NCI-H526 treated with DMSO at 0.1 percent for 48 hours (cell line): ENCODE measurements at regions not wholly inside any gene's neighbourhood (a gene's known extent, or its start where the extent isn't known, plus 50 kb on each side); places are given as distances from the start of the nearest gene placed in this dataset.
"Not testable (repeated sequence)": the region's sequence is repeated elsewhere in the genome, so short reads cannot be mapped to it uniquely, and the experiment has no call there.

Experiments
- DNase-seq: peaks from one replicate; lab custom pipeline; 2025; lab: John Stamatoyannopoulos, UW

GRCh38 chr18:78410094-78410786 is 569.4 kb upstream of the SALL3 start:
- DNase-seq = no peak

DNA sequence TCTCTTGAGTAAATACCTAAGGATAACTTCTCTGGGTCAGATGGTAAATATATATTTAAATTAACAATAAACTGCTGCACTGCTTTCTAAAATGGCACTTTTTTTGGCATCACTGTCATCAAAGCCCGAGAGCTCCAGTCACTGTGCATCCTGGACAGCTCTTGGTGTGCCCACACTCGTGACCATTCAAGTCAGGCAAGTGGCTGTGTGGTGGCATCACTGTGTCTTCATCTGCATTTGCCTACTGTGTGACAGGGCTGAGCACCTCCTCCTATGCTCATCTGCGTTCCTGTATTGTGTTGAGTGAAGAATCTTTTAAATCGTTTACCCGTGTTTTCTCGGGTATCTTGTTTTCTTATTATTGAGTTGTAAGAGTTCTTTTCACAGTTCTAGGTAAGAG is 568.1 kb upstream of the SALL3 start:
- no peak for DNase-seq

- no peak for DNase-seq
Measured at GRCh38 chr18:78414302-78414701, 565.3 kb upstream of the SALL3 start.

- DNase-seq = no peak
Measured at GRCh38 chr18:78416853-78417252, 562.8 kb upstream of the SALL3 start.

GRCh38 chr18:78418379-78418778 is 561.2 kb upstream of the SALL3 start:
- DNase-seq = no peak

DNA sequence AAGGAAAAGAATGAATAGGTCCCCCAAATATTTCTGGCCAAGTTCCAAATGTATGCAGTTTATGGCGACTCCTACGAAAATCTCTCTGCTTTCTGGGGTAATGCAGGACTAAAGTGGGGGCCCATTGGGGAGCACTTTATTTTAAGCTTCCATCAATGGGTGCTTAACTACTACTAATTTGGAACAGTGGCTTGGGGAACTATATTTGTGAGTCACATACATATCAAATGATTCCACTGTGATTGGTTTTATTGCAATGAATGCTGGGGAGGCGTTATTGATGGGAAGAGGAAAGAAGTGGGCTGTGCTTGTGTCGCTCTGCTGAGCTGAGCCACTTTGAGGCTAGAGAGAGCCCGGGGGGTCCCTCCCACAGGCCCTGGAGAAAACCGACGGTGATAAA is 560.4 kb upstream of the SALL3 start:
- no peak for DNase-seq

GRCh38 chr18:78420116-78420515 is 559.5 kb upstream of the SALL3 start:
- DNase-seq = no peak

DNA sequence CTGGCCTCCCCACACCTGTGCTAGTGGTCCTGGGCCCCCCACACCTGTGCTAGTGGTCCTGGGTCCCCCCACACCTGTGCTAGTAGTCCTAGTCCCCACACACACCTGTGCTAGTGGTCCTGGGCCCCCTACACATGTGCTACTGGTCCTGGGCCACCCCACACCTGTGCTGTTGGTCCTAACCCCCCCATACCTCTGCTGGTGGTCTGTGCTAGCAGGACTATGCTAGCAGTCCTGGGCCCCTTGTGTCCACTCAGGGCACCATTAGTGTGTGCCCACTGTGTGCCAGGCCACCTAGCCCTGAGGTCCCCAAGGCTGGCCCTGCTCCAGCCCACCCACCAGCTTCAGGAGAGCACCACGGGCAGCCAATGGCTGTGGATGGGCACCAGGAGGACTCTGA is 558.2 kb upstream of the SALL3 start:
- no peak for DNase-seq

DNA sequence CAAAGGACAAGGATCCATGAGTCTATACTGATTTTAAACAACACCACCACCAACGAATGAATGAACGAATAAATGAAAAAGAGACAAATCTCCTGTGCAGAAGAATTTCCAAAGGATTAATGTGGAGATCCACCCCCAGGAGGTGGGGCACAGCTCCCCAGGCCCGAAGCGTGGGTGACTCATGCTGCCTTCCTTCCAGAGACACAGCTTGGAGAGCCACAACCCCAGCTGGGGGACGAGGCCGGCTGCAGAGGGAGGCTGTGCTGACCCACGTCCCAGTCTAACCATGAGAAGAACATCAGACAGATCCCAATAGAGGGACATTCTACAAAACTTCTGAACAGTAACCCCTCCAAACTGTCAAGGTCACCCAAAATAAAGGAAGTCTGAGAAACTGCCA is 557.3 kb upstream of the SALL3 start:
- no peak for DNase-seq

DNA sequence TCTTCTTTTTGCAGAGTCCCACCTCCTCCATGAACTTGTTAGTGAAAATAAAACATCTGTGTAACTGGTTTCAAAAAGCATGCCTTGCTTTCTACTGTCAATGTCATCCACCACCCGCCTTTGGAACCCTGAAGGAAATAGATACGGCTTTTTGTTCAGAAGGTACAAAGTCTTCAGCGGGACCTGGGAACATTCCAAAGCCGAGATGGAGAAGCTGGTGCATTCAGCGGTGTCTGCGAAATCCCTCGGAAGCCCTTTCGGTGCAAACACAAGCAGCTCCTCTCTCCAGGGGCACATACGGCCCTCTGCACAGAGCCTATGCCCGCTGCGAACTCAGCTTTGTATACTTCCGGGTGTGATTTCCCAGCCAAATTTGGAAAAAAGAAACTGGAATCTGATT is 555.8 kb upstream of the SALL3 start:
- DNase-seq = no peak

DNA sequence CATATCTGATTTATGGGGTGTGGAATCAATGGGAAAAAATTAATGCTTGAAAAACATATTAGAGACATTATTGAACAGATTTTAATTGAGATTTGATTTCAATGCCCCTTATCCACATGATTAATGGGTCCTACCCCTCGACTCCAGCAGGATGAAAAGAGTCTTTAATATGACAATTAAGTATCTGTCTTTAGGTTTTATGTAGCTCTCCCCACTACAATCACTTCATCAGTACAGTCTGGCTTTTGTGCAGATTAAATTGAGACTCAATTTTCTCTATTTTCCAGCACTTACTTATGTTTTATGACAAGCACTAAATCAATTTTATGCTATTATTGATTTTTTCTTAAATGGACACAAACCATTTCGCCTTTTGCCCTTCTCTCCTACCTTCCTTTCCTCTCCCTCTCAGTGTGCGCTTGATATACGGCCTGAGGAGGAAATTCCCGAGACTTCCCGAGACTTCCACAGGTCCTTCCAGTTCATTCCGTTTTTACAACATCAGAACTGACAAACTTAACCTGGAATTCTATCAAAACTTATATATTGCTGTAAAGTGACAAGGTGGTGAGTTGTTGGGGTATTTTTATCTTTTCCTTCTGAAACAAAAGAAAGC is 555.1 kb upstream of the SALL3 start:
- no peak for DNase-seq

- no peak for DNase-seq
Measured at GRCh38 chr18:78425019-78425412, 554.6 kb upstream of the SALL3 start.

GRCh38 chr18:78427081-78427480 is 552.5 kb upstream of the SALL3 start:
- no peak for DNase-seq

DNA sequence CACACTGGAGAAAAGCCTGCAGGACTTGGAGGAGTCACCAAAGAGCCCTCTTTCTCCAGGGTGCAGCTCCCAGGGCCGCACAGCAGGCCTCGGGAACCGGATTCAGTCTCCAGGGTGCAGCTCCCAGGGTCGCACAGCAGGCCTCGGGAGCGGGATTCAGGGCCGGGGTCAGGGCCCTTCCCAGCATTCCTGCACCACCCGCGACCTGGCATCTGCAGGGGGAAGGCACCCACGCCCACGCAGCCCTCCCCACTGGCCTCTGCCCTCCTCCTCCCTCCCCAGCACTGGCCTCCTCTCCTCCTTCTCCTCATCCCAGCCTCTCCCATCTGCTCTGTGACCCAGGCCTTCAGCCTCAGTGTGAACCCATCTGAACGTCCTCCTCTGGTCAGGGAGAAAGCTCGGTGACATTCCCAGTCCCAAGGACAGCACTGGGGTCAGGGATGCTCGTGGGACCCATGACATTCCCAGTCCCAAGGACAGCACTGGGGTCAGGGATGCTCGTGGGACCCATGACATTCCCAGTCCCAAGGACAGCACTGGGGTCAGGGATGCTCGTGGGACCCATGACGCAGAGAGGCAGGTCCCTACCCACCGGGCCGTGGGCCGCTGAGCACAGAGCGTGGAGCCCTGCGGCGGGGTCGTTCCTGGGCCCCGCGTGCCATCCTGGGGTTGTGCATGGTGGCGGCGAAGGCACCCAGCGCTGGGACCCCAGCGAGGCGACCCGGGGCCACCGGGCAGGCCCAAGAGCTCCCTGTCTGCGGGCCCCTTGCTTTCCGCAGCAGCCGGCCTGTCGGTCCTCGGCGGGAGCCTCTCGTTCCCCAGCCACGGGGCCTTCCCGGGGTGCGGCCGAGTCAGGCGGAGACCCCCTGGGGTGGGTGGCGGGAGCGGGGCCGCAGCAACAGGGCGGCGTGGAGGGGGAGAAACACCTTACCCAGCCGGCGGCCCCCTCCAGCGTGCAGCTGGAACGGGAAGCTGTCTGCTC is 550.2 kb upstream of the SALL3 start:
- no peak for DNase-seq

DNA sequence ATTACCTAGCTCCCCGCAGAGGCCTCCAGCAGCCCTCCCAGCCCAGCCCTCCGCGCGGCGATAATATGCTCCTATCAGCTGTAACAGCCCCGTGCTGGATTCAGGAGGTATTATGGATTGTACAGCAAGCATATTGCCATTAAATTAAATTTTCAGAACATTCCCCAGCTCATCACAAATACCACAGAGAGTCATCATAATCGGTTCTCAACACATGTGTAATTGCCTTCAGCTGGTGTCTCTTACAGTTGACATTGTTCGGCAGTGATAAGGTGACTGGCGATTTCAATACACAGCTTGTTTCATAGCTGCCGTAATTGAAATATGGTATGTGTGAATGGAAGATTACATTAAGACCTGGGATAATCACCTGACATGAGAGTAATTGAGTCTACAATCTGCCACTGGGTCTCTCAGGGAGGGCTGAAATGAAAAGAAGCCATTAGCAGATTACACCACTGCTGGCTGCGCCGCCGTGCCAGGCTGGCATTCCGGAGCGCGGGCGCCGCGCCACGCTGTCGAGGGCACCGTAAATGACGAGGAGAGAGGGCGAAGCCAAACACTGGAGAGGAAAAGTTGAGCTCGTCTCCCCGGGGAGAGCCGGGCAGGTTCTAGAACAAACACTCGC is 549.4 kb upstream of the SALL3 start:
- no peak for DNase-seq

- no peak for DNase-seq
Measured at GRCh38 chr18:78431606-78432005, 548.0 kb upstream of the SALL3 start.

- no peak for DNase-seq
Measured at GRCh38 chr18:78433562-78433961, 546.1 kb upstream of the SALL3 start.

DNA sequence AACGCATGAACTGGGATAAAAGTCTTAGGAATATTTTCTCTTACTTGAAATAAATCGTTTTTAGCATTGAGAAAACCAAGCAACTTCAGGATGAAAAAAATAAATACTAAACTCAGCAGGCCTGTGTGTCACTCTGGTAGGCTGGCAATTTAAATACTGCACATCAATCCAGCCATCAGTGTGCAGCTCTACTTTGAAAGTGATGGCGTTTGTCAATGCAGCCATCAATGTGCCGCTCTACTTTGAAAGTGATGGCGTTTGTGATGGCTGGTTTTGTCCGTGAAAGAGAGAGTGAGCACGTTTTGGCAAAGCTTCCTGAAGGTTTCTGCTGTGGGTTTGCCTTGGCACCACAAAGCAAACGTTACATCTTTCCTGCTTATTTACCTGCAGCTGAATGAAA is 543.5 kb upstream of the SALL3 start:
- no peak for DNase-seq

- DNase-seq = not testable (repeated sequence)
Measured at GRCh38 chr18:78438235-78438634, 541.4 kb upstream of the SALL3 start.

DNA sequence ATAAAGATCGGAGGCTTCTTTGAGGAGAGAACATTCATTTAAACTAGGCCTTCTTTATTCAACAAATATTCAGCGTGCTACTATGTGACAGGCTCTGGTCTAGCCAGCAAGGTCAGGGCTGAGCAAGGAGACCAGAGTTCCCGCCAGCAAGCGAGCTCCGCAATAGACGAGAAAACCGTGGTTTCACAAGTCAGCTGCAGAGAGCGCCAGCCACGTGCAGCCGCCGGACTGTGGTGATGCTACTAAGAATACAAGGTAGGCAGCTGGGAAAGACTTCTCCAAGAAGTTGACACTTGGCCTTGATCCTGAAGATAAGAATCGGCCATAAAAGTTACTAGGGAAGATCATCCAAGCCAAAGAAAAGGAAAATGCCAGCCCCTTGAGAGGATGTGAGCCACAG is 533.7 kb upstream of the SALL3 start:
- DNase-seq = no peak

GRCh38 chr18:78447211-78447610 is 532.4 kb upstream of the SALL3 start:
- DNase-seq = no peak

- DNase-seq = no peak
Measured at GRCh38 chr18:78448106-78448505, 531.5 kb upstream of the SALL3 start.
